ENCODE measurements at regions not wholly inside any gene's neighbourhood (a gene's known extent, or its start where the extent isn't known, plus 50 kb on each side); places are given as distances from the start of the nearest gene placed in this dataset.

DNA sequence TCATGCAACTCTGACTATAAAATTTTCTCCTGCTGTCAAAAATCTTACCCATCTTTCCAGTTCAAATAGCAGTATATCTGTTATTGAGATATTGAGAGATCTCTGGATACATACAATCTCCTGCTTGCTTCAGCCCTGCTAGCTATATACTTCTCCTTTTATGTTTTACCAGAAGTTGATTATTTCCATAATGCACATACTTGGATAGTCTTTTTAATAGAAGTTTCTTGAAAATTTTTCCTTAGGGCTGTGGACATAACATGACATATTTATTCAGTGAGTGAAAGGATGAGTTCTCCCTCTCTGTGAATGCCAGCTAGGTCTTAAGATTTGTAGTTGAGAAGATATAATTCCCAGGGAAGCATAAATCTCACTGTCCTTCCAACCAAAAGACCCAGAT, 234.1 kb upstream of the NR3C2 start:
- no peaks in the 10 kb centered on the region for H3K4me1 Mint-ChIP-seq (ENCODE audit: unreplicated experiment)
- H3K36me3 Mint-ChIP-seq = no peaks in the 10 kb centered on the region
- no peaks in the 10 kb centered on the region for H3K9me3 Mint-ChIP-seq
- no peak overlapping the region for H3K4me3 Mint-ChIP-seq
- H3K27me3 Mint-ChIP-seq = no peaks in the 10 kb centered on the region
- no peak overlapping the region for H3K27ac Mint-ChIP-seq
- TF ChIP-seq, protein P1, sequence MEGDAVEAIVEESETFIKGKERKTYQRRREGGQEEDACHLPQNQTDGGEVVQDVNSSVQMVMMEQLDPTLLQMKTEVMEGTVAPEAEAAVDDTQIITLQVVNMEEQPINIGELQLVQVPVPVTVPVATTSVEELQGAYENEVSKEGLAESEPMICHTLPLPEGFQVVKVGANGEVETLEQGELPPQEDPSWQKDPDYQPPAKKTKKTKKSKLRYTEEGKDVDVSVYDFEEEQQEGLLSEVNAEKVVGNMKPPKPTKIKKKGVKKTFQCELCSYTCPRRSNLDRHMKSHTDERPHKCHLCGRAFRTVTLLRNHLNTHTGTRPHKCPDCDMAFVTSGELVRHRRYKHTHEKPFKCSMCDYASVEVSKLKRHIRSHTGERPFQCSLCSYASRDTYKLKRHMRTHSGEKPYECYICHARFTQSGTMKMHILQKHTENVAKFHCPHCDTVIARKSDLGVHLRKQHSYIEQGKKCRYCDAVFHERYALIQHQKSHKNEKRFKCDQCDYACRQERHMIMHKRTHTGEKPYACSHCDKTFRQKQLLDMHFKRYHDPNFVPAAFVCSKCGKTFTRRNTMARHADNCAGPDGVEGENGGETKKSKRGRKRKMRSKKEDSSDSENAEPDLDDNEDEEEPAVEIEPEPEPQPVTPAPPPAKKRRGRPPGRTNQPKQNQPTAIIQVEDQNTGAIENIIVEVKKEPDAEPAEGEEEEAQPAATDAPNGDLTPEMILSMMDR (conservative IDR thresholded peaks at IDR 0.05) = no peak
- DNase-seq (ENCODE audit: extremely low spot score, unreplicated experiment) = no peak

DNA sequence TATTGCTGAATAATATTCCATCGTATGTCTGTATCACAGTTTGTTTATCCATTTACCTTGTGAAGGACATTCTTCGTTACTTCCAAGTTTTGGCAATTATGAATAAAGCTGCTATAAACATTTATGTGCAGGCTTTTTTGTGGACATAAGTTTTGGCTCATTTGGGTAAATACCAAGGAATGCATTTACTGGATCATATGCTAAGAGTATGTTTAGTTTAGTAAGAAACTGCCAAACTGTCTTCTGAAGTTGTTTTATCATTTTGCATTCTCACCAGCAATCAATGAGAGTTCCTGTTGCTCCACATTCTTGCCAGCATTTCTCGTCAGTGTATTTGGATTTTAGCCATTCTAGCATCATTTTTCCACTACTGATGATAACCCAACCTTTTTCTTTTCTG, 232.7 kb upstream of the NR3C2 start:
- Mint-ChIP-seq H3K27me3 (no peaks in the 10 kb centered on the region), H3K27ac (no peak overlapping the region), H3K36me3 (no peaks in the 10 kb centered on the region), H3K4me1 (ENCODE audit: unreplicated experiment) (no peaks in the 10 kb centered on the region), H3K4me3 (no peak overlapping the region), H3K9me3 (no peaks in the 10 kb centered on the region)
- TF ChIP-seq, protein P1 (conservative IDR thresholded peaks at IDR 0.05) = no peak
- no peak for DNase-seq (ENCODE audit: extremely low spot score, unreplicated experiment)

DNA sequence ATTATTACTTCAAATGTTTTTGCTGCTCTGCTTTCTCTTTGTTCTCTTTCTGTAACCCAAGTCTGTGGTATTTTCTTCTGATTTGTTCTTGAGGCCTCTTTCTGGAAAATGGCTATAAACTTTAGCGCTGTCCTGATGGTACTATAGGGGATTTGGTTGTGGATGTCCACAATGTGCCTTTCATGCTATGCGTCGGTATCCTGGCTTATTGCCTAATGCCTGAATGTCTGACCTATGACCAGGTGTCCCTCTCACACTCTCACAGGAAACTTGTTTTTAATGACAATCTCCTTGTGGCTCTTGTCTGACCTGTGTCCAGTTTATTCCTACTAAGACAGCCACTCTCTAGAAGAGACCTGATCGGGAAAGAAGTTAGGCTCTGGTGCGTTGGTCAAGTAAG, 222.4 kb upstream of the NR3C2 start:
- no peaks in the 10 kb centered on the region for H3K27me3 Mint-ChIP-seq
- no peaks in the 10 kb centered on the region for H3K4me1 Mint-ChIP-seq (ENCODE audit: unreplicated experiment)
- DNase-seq (ENCODE audit: extremely low spot score, unreplicated experiment) = no peak
- no peak overlapping the region for H3K4me3 Mint-ChIP-seq
- no peaks in the 10 kb centered on the region for H3K9me3 Mint-ChIP-seq
- H3K36me3 Mint-ChIP-seq = no peaks in the 10 kb centered on the region
- no peak overlapping the region for H3K27ac Mint-ChIP-seq
- TF ChIP-seq, protein P1 (conservative IDR thresholded peaks at IDR 0.05) = no peak

DNA sequence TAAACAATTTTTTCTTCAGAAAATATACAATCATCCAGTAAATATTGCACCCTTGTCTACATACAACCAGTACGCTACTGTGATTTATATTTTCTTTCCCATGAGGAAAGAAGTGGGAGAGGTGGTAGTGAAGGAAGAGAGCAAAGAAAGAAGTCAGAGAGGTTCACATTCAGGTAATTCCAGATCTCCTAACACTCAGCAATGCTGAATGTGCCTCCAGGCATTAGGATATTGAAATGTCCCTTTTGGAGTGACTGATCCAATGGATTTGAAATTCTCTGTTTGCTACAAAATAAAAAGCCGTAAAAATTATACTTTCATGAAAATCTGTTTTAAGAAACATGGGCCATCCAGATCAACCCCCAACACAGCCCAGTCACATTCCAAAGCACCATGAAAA, 211.9 kb upstream of the NR3C2 start:
- H3K4me1 Mint-ChIP-seq (ENCODE audit: unreplicated experiment) = no peaks in the 10 kb centered on the region
- no peaks in the 10 kb centered on the region for H3K36me3 Mint-ChIP-seq
- DNase-seq (ENCODE audit: extremely low spot score, unreplicated experiment) = no peak
- no peaks in the 10 kb centered on the region for H3K9me3 Mint-ChIP-seq
- TF ChIP-seq, protein P1 (conservative IDR thresholded peaks at IDR 0.05) = no peak
- H3K27ac Mint-ChIP-seq = no peak overlapping the region
- H3K27me3 Mint-ChIP-seq = no peaks in the 10 kb centered on the region
- H3K4me3 Mint-ChIP-seq = no peak overlapping the region

DNA sequence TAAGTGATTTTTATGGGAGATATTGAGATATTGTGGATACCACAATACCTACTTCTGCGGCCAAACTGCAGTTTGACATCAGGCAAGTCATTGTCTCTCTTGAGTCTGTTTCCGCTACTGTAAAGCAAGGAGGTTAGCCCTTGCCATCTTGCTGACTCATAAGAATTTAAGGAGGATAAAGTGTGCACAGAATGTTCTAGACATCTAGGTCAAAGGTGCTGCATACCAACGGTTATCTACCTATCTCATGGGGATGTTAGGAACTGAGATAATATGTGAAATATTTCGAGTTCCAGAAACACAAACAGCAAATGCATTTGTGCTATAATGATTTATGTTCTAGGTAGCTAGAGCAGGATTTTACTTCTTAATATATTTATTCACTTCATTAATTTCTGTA, 211.5 kb upstream of the NR3C2 start:
- no peaks in the 10 kb centered on the region for H3K36me3 Mint-ChIP-seq
- DNase-seq (ENCODE audit: extremely low spot score, unreplicated experiment) = no peak
- no peak overlapping the region for H3K27ac Mint-ChIP-seq
- TF ChIP-seq, protein P1 (conservative IDR thresholded peaks at IDR 0.05) = no peak
- no peaks in the 10 kb centered on the region for H3K9me3 Mint-ChIP-seq
- H3K4me3 Mint-ChIP-seq = no peak overlapping the region
- H3K27me3 Mint-ChIP-seq = no peaks in the 10 kb centered on the region
- H3K4me1 Mint-ChIP-seq (ENCODE audit: unreplicated experiment) = no peaks in the 10 kb centered on the region

DNA sequence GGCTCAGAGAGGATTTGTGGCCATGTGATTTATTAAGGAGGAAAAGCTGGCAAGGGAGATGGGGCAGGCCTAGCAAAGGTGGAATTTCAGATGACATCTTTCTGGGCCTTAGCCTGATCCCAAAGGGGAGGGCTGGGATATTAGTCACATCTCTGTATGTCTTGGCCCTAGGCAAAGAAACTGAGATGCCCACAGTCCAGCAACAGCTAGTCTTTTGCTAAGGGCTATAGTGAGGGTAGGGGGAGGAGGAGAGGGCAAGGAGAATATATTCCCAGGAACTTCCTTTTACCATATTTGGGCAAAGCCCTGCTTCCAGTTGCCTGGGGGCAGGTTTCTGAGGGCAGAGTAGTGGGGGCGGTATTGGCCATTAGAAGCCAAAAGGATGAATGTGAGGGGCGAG, 209.8 kb upstream of the NR3C2 start:
- DNase-seq (ENCODE audit: extremely low spot score, unreplicated experiment) = no peak
- H3K27ac Mint-ChIP-seq = no peak overlapping the region
- no peaks in the 10 kb centered on the region for H3K27me3 Mint-ChIP-seq
- H3K36me3 Mint-ChIP-seq = no peaks in the 10 kb centered on the region
- H3K9me3 Mint-ChIP-seq = no peaks in the 10 kb centered on the region
- H3K4me1 Mint-ChIP-seq (ENCODE audit: unreplicated experiment) = no peaks in the 10 kb centered on the region
- no peak overlapping the region for H3K4me3 Mint-ChIP-seq
- TF ChIP-seq, protein P1 (conservative IDR thresholded peaks at IDR 0.05) = no peak
